Endothelial cell of umbilical vein (primary cell): ENCODE measurements at regions not wholly inside any gene's neighbourhood (a gene's known extent, or its start where the extent isn't known, plus 50 kb on each side); places are given as distances from the start of the nearest gene placed in this dataset.

Experiments used
- CTCF ChIP-seq, 2 donors: IDR thresholded peaks; 1 replicate in 1 of 2; 2 replicates in 1 of 2; pipeline ENCODE4 v1.5.1; 2011; ENCODE audit warnings: low read length in 2 of 2, mild to moderate bottlenecking in 2 of 2, moderate library complexity in 2 of 2, control low read depth in 1 of 2, inconsistent platforms in 1 of 2, low read depth in 1 of 2; ENCODE audit not compliant: insufficient read depth in 1 of 2; ENCODE audit errors: extremely low read depth in 1 of 2
- EZH2 ChIP-seq: IDR thresholded peaks from 2 replicates; pipeline ENCODE4 v1.6.1; 2012; ENCODE audit warnings: borderline replicate concordance, low read depth, mild to moderate bottlenecking, moderate library complexity, low read length, inconsistent platforms; ENCODE audit not compliant: severe bottlenecking
- GATA2 ChIP-seq: IDR thresholded peaks from 2 replicates; pipeline ENCODE4 v1.7.0; 2011; ENCODE audit warnings: low read depth, mild to moderate bottlenecking, moderate library complexity, mixed read lengths, low read length; ENCODE audit not compliant: insufficient read length, insufficient read depth
- JUN ChIP-seq: IDR thresholded peaks from 2 replicates; pipeline ENCODE4 v1.6.1; 2011; ENCODE audit warnings: borderline replicate concordance, low read depth; ENCODE audit not compliant: insufficient read length, insufficient read depth
- MAX ChIP-seq: IDR thresholded peaks from 2 replicates; pipeline ENCODE4 v1.6.1; 2011; ENCODE audit not compliant: insufficient read depth, insufficient read length
- MYC ChIP-seq: IDR thresholded peaks from one replicate; pipeline ENCODE4 v1.6.1; 2011; ENCODE audit warnings: mild to moderate bottlenecking, low read depth, low read length
- POLR2A ChIP-seq: IDR thresholded peaks from 2 replicates; pipeline ENCODE4 v1.6.1; 2012; ENCODE audit warnings: low read depth, mild to moderate bottlenecking, control low read depth, low read length
- POLR2AphosphoS5 ChIP-seq: IDR thresholded peaks from 2 replicates; pipeline ENCODE4 v1.6.1; 2012; ENCODE audit warnings: low read depth, mild to moderate bottlenecking, control low read depth, low read length, moderate library complexity; ENCODE audit not compliant: insufficient read depth

GRCh38 chr6:139436957-139437348 lies 62.5 kb upstream of the CITED2 start:
- TF ChIP-seq CTCF (IDR thresholded peaks at IDR 0.05; ENCODE audit: extremely low read depth in 1 of 2, insufficient read depth in 1 of 2, low read depth in 1 of 2, low read length in 2 of 2) (no peak), MAX (no peak), POLR2AphosphoS5 (no peak), MYC (no peak), GATA2 (no peak), POLR2A (no peak), EZH2 (no peak), JUN (no peak)
